H1 (cell line): ENCODE measurements at regions not wholly inside any gene's neighbourhood (a gene's known extent, or its start where the extent isn't known, plus 50 kb on each side); places are given as distances from the start of the nearest gene placed in this dataset.

ENCODE experiments used
- CTCF ChIA-PET: fragments of 300-600 bp; sonication (Branson Sonifier 250); formaldehyde crosslinking; loops from one replicate; lab custom pipeline; 2021; ENCODE audit not compliant: partially characterized antibody; lab: Charles Lee
- POLR2A ChIA-PET: fragments of 300-600 bp; sonication (Branson Sonifier 250); formaldehyde crosslinking; loops from one replicate; lab custom pipeline; 2021; ENCODE audit warnings: inconsistent platforms; ENCODE audit not compliant: partially characterized antibody; lab: Charles Lee
- DNase-seq, 2 experiments: peaks; one replicate each; pipeline versions ENCODE4 v3.0.0 to v3.0.0-alpha.2; 2010 to 2022; ENCODE audit warnings: low spot score in 2 of 2, low read depth in 1 of 2, mixed read lengths in 1 of 2
- FAIRE-seq: peaks from 2 replicates; lab custom pipeline; 2011; peaks lifted over from hg19 to GRCh38; lab: Jason Lieb, UNC
- H2AFZ ChIP-seq: 2 replicates; pipeline ENCODE4 v1.8.1; 2012; ENCODE audit warnings: low read length, inconsistent platforms
- H2AK5ac ChIP-seq: 2 replicates; pipeline ENCODE4 v1.6.1; 2013; ENCODE audit warnings: low read depth, low read length
- H2BK120ac ChIP-seq: replicated peaks from 2 replicates; pipeline ENCODE3; 2013; ENCODE audit warnings: low read depth, low read length, inconsistent platforms
- H2BK12ac ChIP-seq: 2 replicates; pipeline ENCODE4 v1.6.1; 2013; ENCODE audit warnings: low read depth, low read length
- H2BK15ac ChIP-seq: 2 replicates; pipeline ENCODE4 v1.6.1; 2013; ENCODE audit warnings: low read length
- H2BK20ac ChIP-seq: 2 replicates; pipeline ENCODE4 v1.6.1; 2013; ENCODE audit warnings: low read length
- H2BK5ac ChIP-seq: 2 replicates; pipeline ENCODE4 v1.6.1; 2013; ENCODE audit warnings: low read depth, low read length
- H3K14ac ChIP-seq: 2 replicates; pipeline ENCODE4 v1.6.1; 2013; ENCODE audit warnings: inconsistent platforms; ENCODE audit not compliant: insufficient read length
- H3K18ac ChIP-seq: 2 replicates; pipeline ENCODE4 v1.6.1; 2013; ENCODE audit warnings: low read length; ENCODE audit errors: extremely low read depth
- H3K23ac ChIP-seq: 2 replicates; pipeline ENCODE4 v1.6.1; 2013; ENCODE audit warnings: inconsistent platforms; ENCODE audit not compliant: insufficient read length
- H3K23me2 ChIP-seq: 2 replicates; pipeline ENCODE4 v1.6.1; 2013; ENCODE audit warnings: low read depth, low read length
- H3K27ac ChIP-seq: 2 replicates; pipeline ENCODE4 v1.6.1; 2011; ENCODE audit warnings: low read depth, low read length, inconsistent platforms
- H3K27me3 ChIP-seq, 4 experiments: replicated peaks in 1 of 4; 1 replicate in 1 of 4; 2 replicates in 3 of 4; pipeline versions ENCODE4 v1.6.1 to v1.8.1; 2011 to 2013; ENCODE audit warnings: low read length in 3 of 4, mild to moderate bottlenecking in 3 of 4, inconsistent platforms in 2 of 4, mixed read lengths in 2 of 4, moderate library complexity in 1 of 4; ENCODE audit not compliant: control insufficient read depth in 3 of 4, insufficient read depth in 3 of 4; ENCODE audit errors: extremely low read depth in 1 of 4
- H3K36me3 ChIP-seq, 4 experiments: 2 replicates each; pipeline versions ENCODE4 v1.6.1 to v1.8.1; 2011 to 2013; ENCODE audit warnings: mild to moderate bottlenecking in 4 of 4, low read length in 3 of 4, moderate library complexity in 2 of 4, control low read depth in 1 of 4, inconsistent platforms in 1 of 4; ENCODE audit not compliant: insufficient read depth in 4 of 4, control insufficient read depth in 2 of 4
- H3K4ac ChIP-seq: replicated peaks from 2 replicates; pipeline ENCODE3; 2013; ENCODE audit warnings: low read length, low read depth, mixed read lengths, inconsistent platforms; ENCODE audit not compliant: insufficient read length
- H3K4me1 ChIP-seq, 4 experiments: replicated peaks in 1 of 4; 1 replicate in 1 of 4; 2 replicates in 3 of 4; pipeline versions ENCODE4 v1.6.1 to v1.8.1; 2011 to 2013; ENCODE audit warnings: low read length in 3 of 4, inconsistent platforms in 2 of 4, mixed read lengths in 1 of 4; ENCODE audit not compliant: insufficient read depth in 4 of 4, control insufficient read depth in 3 of 4
- H3K4me2 ChIP-seq, 2 experiments: 2 replicates each; pipeline versions ENCODE4 v1.6.1 to v1.8.1; 2011 to 2013; ENCODE audit warnings: low read depth in 2 of 2, low read length in 2 of 2, control low read depth in 1 of 2, inconsistent platforms in 1 of 2, mild to moderate bottlenecking in 1 of 2; ENCODE audit not compliant: insufficient read depth in 1 of 2
- H3K4me3 ChIP-seq, 4 experiments: fragments of 200-600, 300-600 bp in 1 of 4; sonication (generic), shearing (Covaris generic), sonication (Bioruptor Twin) in 1 of 4; 2 replicates each; pipeline versions ENCODE4 v1.5.1 to v1.8.1; 2011 to 2016; ENCODE audit warnings: low read length in 4 of 4, low read depth in 3 of 4, control low read depth in 2 of 4, inconsistent platforms in 2 of 4, mild to moderate bottlenecking in 2 of 4, mixed read lengths in 1 of 4, moderate library complexity in 1 of 4; ENCODE audit not compliant: insufficient read depth in 2 of 4; ENCODE audit errors: extremely low read depth in 1 of 4
- H3K56ac ChIP-seq: replicated peaks from 2 replicates; pipeline ENCODE3; 2013; ENCODE audit warnings: low read depth, mild to moderate bottlenecking, mixed read lengths, low read length, inconsistent platforms; ENCODE audit not compliant: insufficient read length
- H3K79me1 ChIP-seq: 2 replicates; pipeline ENCODE4 v1.6.1; 2013; ENCODE audit warnings: low read depth, low read length, control low read depth
- H3K79me2 ChIP-seq, 2 experiments: 2 replicates each; pipeline versions ENCODE4 v1.6.1 to v1.8.1; 2012 to 2013; ENCODE audit warnings: low read length in 2 of 2, mild to moderate bottlenecking in 2 of 2, inconsistent platforms in 1 of 2; ENCODE audit not compliant: insufficient read depth in 2 of 2, control insufficient read depth in 1 of 2
- H3K9ac ChIP-seq, 4 experiments: replicated peaks in 1 of 4; 1 replicate in 1 of 4; 2 replicates in 3 of 4; pipeline versions ENCODE4 v1.6.1 to v1.8.1; 2011 to 2013; ENCODE audit warnings: low read depth in 3 of 4, low read length in 3 of 4, control low read depth in 2 of 4, mild to moderate bottlenecking in 2 of 4, moderate library complexity in 2 of 4, inconsistent platforms in 1 of 4; ENCODE audit errors: extremely low read depth in 1 of 4
- H3K9me3 ChIP-seq, 2 experiments: 2 replicates each; pipeline versions ENCODE4 v1.6.1 to v1.8.1; 2012 to 2013; ENCODE audit warnings: mild to moderate bottlenecking in 2 of 2, moderate library complexity in 2 of 2, control low read depth in 1 of 2, inconsistent platforms in 1 of 2, low read depth in 1 of 2, low read length in 1 of 2, mixed read lengths in 1 of 2; ENCODE audit not compliant: insufficient read depth in 2 of 2
- H4K20me1 ChIP-seq, 2 experiments: replicated peaks in 1 of 2; 2 replicates each; pipeline versions ENCODE3 to v1.8.1; 2011 to 2013; ENCODE audit warnings: inconsistent platforms in 2 of 2, low read length in 2 of 2, mild to moderate bottlenecking in 1 of 2; ENCODE audit not compliant: insufficient read depth in 2 of 2, control insufficient read depth in 1 of 2
- H4K5ac ChIP-seq: 2 replicates; pipeline ENCODE4 v1.6.1; 2013; ENCODE audit warnings: low read length, low read depth, mixed read lengths, inconsistent platforms; ENCODE audit not compliant: insufficient read length
- H4K8ac ChIP-seq: 2 replicates; pipeline ENCODE4 v1.8.0; 2013; ENCODE audit warnings: mild to moderate bottlenecking, moderate library complexity, low read length, inconsistent platforms; ENCODE audit not compliant: insufficient read depth; ENCODE audit errors: extremely low read depth
- H4K91ac ChIP-seq: replicated peaks from 2 replicates; pipeline ENCODE3; 2013; ENCODE audit warnings: low read length, mixed read lengths, inconsistent platforms; ENCODE audit not compliant: insufficient read length
- ASH2L ChIP-seq: fragments of 200-600, 300-600 bp; sonication (generic); IDR thresholded peaks from one replicate; pipeline ENCODE4 v1.7.1; 2017; ENCODE audit warnings: low read length
- BACH1 ChIP-seq: IDR thresholded peaks from 2 replicates; pipeline ENCODE4 v1.6.1; 2012; ENCODE audit warnings: low read length, improper control_type of control experiment
- BCL11A ChIP-seq, 2 experiments: IDR thresholded peaks; one replicate each; pipeline ENCODE4 v1.6.1; 2011; ENCODE audit warnings: low read depth in 2 of 2, low read length in 2 of 2, mild to moderate bottlenecking in 2 of 2
- EGR1 ChIP-seq: IDR thresholded peaks from 2 replicates; pipeline ENCODE4 v1.6.1; 2011; ENCODE audit warnings: low read depth, low read length, borderline replicate concordance
- HDAC6 ChIP-seq: IDR thresholded peaks from one replicate; pipeline ENCODE4 v1.7.1; 2012; ENCODE audit warnings: low read depth, mild to moderate bottlenecking, inconsistent platforms, low read length, moderate library complexity
- NANOG ChIP-seq: IDR thresholded peaks from 2 replicates; pipeline ENCODE4 v1.6.1; 2011; ENCODE audit warnings: low read length, low read depth, mild to moderate bottlenecking, inconsistent platforms; ENCODE audit not compliant: insufficient read depth, poor library complexity, severe bottlenecking
- POU5F1 ChIP-seq: IDR thresholded peaks from 2 replicates; pipeline ENCODE4 v1.6.1; 2011; ENCODE audit warnings: low read depth, mild to moderate bottlenecking, low read length, moderate library complexity
- RBBP5 ChIP-seq: IDR thresholded peaks from 2 replicates; pipeline ENCODE4 v1.7.1; 2012; ENCODE audit warnings: low read depth, mild to moderate bottlenecking, inconsistent platforms, low read length, moderate library complexity, borderline replicate concordance
- SRF ChIP-seq: IDR thresholded peaks from 2 replicates; pipeline ENCODE4 v1.6.1; 2011; ENCODE audit warnings: mild to moderate bottlenecking, low read depth, low read length, moderate library complexity
- SUZ12 ChIP-seq: fragments of 200-600 bp; sonication (generic); IDR thresholded peaks from 2 replicates; pipeline ENCODE4 v1.6.1; 2012; ENCODE audit warnings: mild to moderate bottlenecking, inconsistent platforms, low read length, moderate library complexity, mixed read lengths
- TAF1 ChIP-seq: IDR thresholded peaks from 2 replicates; pipeline ENCODE4 v1.6.1; 2011; ENCODE audit warnings: mild to moderate bottlenecking, low read depth, low read length
- TCF12 ChIP-seq: IDR thresholded peaks from 2 replicates; pipeline ENCODE4 v1.6.1; 2011; ENCODE audit warnings: low read depth, mild to moderate bottlenecking, low read length
- WGBS, 2 experiments: shearing (Covaris generic) in 1 of 2; methylation state at CpG; one replicate each; pipeline versions ENCODE4 v1.1.6 to v1.1.7; 2013 to 2015; ENCODE audit warnings: low lambda C conversion rate in 2 of 2, mixed read lengths in 2 of 2, inconsistent platforms in 1 of 2, low coverage in 1 of 2, missing lambda C conversion rate in 1 of 2; ENCODE audit not compliant: insufficient replicate concordance in 2 of 2, insufficient coverage in 1 of 2, insufficient read length in 1 of 2; ENCODE audit errors: extremely low coverage in 1 of 2, missing lambda C conversion rate in 1 of 2; 5-methylcytosine and 5-hydroxymethylcytosine counted together
- TF ChIP-seq, protein P1 (sequence below): IDR thresholded peaks from 2 replicates; pipeline ENCODE4 v1.6.1; 2012; ENCODE audit warnings: inconsistent platforms

DNA sequence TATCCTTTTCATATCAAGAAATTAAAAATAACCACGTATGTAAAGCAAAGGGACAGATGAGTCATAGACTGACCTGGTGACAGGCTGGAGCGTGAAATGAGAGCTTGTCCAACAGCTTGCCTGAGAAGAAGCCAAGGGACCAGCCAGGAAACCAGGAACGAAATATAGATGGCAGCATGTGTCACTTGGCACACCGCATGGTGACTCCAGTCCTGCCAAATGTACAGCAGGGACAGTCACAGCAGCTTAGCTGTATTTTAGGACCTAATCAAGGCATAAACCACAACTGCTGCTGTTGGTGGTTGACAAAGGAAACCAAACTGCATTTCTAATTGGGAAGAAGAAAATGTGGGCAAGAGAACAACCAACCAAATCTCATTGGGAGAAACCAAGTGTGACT lies 755.0 kb downstream of the TFAP2A start:
- no peak overlapping the region for H2AFZ ChIP-seq
- no peak overlapping the region for H2BK120ac ChIP-seq
- H4K8ac ChIP-seq, result no peak overlapping the region
- H3K79me1 ChIP-seq, result no peaks in the 10 kb centered on the region
- H4K20me1 ChIP-seq, result no peaks in the 10 kb centered on the region
- H3K9ac ChIP-seq, result no peak overlapping the region
- H3K27ac ChIP-seq, result no peak overlapping the region
- H4K91ac ChIP-seq, result no peak overlapping the region
- H3K18ac ChIP-seq, result no peak overlapping the region
- no peaks in the 10 kb centered on the region for H3K27me3 ChIP-seq
- TF ChIP-seq RBBP5 (no peak), TCF12 (no peak), TAF1 (no peak), HDAC6 (no peak), BCL11A (IDR thresholded peaks at IDR 0.05; ENCODE audit: low read depth in 2 of 2, low read length in 2 of 2) (no peak), NANOG (no peak), EGR1 (no peak), ASH2L (no peak), POU5F1 (no peak), SUZ12 (no peak), BACH1 (no peak), SRF (no peak)
- TF ChIP-seq, protein P1, sequence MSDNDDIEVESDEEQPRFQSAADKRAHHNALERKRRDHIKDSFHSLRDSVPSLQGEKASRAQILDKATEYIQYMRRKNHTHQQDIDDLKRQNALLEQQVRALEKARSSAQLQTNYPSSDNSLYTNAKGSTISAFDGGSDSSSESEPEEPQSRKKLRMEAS, result no peak
- H2BK12ac ChIP-seq, result no peak overlapping the region
- ChIA-PET POLR2A (no interaction called here), CTCF (interaction anchor here (0.7 kb wide), 1 partner anchor 1529 kb away, joined by 4 read pairs; no protein-coding TSS in a partner anchor)
- no peaks in the 10 kb centered on the region for H3K23me2 ChIP-seq
- no peak overlapping the region for H3K4me3 ChIP-seq
- H3K4ac ChIP-seq, result no peak overlapping the region
- no peak overlapping the region for H4K5ac ChIP-seq
- no peak overlapping the region for H2BK15ac ChIP-seq
- H3K23ac ChIP-seq, result no peak overlapping the region
- no peaks in the 10 kb centered on the region for H3K4me1 ChIP-seq
- FAIRE-seq (no peak), DNase-seq (no peak)
- no peaks in the 10 kb centered on the region for H3K9me3 ChIP-seq
- H2AK5ac ChIP-seq, result no peak overlapping the region
- H3K14ac ChIP-seq, result no peak overlapping the region
- H3K36me3 ChIP-seq, result no peaks in the 10 kb centered on the region
- no peak overlapping the region for H2BK5ac ChIP-seq
- H2BK20ac ChIP-seq, result no peak overlapping the region
- H3K56ac ChIP-seq, result no peak overlapping the region
- H3K4me2 ChIP-seq, result no peak overlapping the region
- 92% methylated on average over 4 of the region's 4 CpGs; no CpG with 5 or more reads in 1 of the 2 experiments for WGBS, 2 experiments
- no peaks in the 10 kb centered on the region for H3K79me2 ChIP-seq
